ENCODE measurements at regions not wholly inside any gene's neighbourhood (a gene's known extent, or its start where the extent isn't known, plus 50 kb on each side); places are given as distances from the start of the nearest gene placed in this dataset.

DNA sequence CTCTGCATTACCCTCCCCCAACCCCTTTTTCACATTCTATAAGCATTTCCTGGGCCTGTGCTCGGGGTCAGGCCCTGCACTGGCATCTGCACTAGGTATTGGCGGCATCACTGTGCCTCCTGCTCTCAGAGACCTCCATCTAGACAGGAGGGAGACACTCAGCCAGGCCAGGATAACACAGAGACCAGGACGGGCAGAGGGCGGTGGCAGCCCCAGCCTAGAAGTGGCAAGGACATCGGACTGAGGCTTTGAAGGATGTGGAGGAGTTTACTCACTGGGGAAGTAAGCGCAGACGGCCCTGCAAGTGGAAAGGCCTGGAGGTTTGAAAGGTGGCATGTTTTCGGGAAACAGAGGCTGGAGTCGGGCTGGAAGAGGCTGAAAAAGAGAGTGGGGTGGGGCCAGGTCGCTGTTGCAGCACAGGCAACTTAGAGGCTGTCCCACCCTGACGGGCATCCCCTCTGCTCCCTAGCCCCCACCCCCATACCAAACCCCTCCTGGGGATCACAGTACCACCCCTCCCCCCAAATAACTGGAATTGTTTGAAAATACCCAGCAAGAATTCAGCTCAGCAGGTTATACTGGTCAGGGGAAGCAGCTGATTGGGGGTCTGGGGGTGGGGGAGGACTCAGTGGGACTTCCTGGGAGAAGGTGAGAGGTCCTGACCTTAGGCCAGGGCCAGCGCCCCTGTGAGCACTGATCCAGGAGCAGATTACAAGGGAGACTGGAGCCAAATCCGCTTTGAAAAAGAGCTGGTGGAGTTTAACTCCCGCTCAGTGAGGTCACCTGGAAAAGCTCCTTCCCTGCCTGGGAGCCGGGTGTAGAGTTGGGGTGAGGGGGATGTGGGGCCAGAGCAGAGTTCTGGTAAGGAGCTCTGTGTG is 121.8 kb upstream of the WNT4 start:
- WGBS, result 84% methylated on average over 15 of the region's 15 CpGs
- Histone ChIP-seq H3K27ac (ENCODE audit: low read depth in 1 of 2, low read length in 1 of 2) (no peak overlapping the region), H3K27me3 (ENCODE audit: control insufficient read depth in 2 of 2, insufficient read depth in 1 of 2, low read length in 1 of 2) (peaks cover 0 to 5% of the 10 kb centered on the region in 2 donors), H3K4me1 (ENCODE audit: control insufficient read depth in 2 of 2, insufficient read depth in 2 of 2, low read length in 2 of 2) (peaks cover 5 to 8% of the 10 kb centered on the region in 2 donors), H3K4me3 (ENCODE audit: low read length in 2 of 2) (no peak overlapping the region), H3K36me3 (ENCODE audit: control insufficient read depth in 2 of 2, insufficient read depth in 2 of 2, low read length in 1 of 2) (no peaks in the 10 kb centered on the region), H3K9me3 (ENCODE audit: control insufficient read depth in 2 of 2, insufficient read depth in 1 of 2, low read length in 1 of 2) (no peaks in the 10 kb centered on the region)
- DNase-seq (ENCODE audit: low read depth in 6 of 9, low spot score in 9 of 9), result no peak

GRCh38 chr1:22266141-22266540 is 123.2 kb upstream of the WNT4 start:
- H3K27ac ChIP-seq (ENCODE audit: low read depth in 1 of 2, low read length in 1 of 2), result no peak overlapping the region
- peaks cover 5 to 8% of the 10 kb centered on the region in 2 donors for H3K4me1 ChIP-seq (ENCODE audit: control insufficient read depth in 2 of 2, insufficient read depth in 2 of 2, low read length in 2 of 2)
- no peaks in the 10 kb centered on the region for H3K9me3 ChIP-seq (ENCODE audit: control insufficient read depth in 2 of 2, insufficient read depth in 1 of 2, low read length in 1 of 2)
- peaks cover 0 to 5% of the 10 kb centered on the region in 2 donors for H3K27me3 ChIP-seq (ENCODE audit: control insufficient read depth in 2 of 2, insufficient read depth in 1 of 2, low read length in 1 of 2)
- WGBS, result 77% methylated on average over 6 of the region's 6 CpGs
- no peaks in the 10 kb centered on the region for H3K36me3 ChIP-seq (ENCODE audit: control insufficient read depth in 2 of 2, insufficient read depth in 2 of 2, low read length in 1 of 2)
- H3K4me3 ChIP-seq (ENCODE audit: low read length in 2 of 2), result no peak overlapping the region
- no peak for DNase-seq (ENCODE audit: low read depth in 6 of 9, low spot score in 9 of 9)

DNA sequence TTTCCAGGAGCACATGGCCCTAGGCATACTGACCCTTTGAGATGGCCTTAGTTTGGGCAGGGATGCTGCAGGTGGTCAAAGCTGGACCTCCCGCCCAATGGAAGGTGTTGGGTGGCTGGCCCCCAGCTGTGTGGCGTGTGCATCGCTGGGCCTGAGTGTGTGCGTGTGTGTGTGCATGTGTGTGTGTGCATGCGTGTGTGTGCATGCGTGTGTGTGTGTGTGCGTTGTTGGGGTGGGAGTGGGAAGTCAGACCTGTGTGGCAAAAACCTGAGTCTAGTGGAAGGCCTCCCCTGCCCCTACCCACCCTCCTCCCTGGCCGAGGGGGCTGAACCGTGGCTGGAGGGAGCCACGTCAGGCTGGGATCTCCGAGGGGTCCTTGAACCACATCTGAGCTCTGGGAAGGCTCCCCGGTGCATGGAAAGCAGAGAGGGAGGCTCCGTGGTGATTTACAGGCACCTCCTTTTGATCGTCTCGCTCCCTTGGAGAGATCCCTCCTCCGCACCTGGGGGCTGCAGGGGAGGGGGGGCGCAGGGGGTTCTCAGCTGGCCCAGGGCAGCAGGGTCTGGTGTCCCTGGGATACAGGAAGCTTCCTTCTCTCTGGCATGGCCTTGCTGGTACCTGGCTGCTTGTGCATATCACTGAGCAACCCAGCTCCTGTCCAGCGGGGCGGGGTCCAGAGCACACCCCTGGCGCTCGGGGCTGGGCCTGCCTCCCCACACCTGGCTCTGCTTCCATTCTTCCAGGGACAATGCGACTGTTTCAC is 124.7 kb upstream of the WNT4 start:
- Histone ChIP-seq H3K36me3 (ENCODE audit: control insufficient read depth in 2 of 2, insufficient read depth in 2 of 2, low read length in 1 of 2) (no peaks in the 10 kb centered on the region), H3K4me1 (ENCODE audit: control insufficient read depth in 2 of 2, insufficient read depth in 2 of 2, low read length in 2 of 2) (peaks cover 2 to 5% of the 10 kb centered on the region in 2 donors), H3K27me3 (ENCODE audit: control insufficient read depth in 2 of 2, insufficient read depth in 1 of 2, low read length in 1 of 2) (peaks cover 0 to 5% of the 10 kb centered on the region in 2 donors), H3K4me3 (ENCODE audit: low read length in 2 of 2) (no peak overlapping the region), H3K9me3 (ENCODE audit: control insufficient read depth in 2 of 2, insufficient read depth in 1 of 2, low read length in 1 of 2) (no peaks in the 10 kb centered on the region), H3K27ac (ENCODE audit: low read depth in 1 of 2, low read length in 1 of 2) (no peak overlapping the region)
- no peak for DNase-seq (ENCODE audit: low read depth in 6 of 9, low spot score in 9 of 9)
- WGBS, result 81% methylated on average over 22 of the region's 22 CpGs

GRCh38 chr1:22268327-22268726 is 125.4 kb upstream of the WNT4 start:
- Histone ChIP-seq H3K27me3 (ENCODE audit: control insufficient read depth in 2 of 2, insufficient read depth in 1 of 2, low read length in 1 of 2) (peaks cover 0 to 7% of the 10 kb centered on the region in 2 donors), H3K4me3 (ENCODE audit: low read length in 2 of 2) (no peak overlapping the region), H3K9me3 (ENCODE audit: control insufficient read depth in 2 of 2, insufficient read depth in 1 of 2, low read length in 1 of 2) (no peaks in the 10 kb centered on the region), H3K4me1 (ENCODE audit: control insufficient read depth in 2 of 2, insufficient read depth in 2 of 2, low read length in 2 of 2) (no peaks in the 10 kb centered on the region), H3K36me3 (ENCODE audit: control insufficient read depth in 2 of 2, insufficient read depth in 2 of 2, low read length in 1 of 2) (no peaks in the 10 kb centered on the region), H3K27ac (ENCODE audit: low read depth in 1 of 2, low read length in 1 of 2) (no peak overlapping the region)
- DNase-seq (ENCODE audit: low read depth in 6 of 9, low spot score in 9 of 9), result no peak
- 90% methylated on average over 11 of the region's 11 CpGs for WGBS

DNA sequence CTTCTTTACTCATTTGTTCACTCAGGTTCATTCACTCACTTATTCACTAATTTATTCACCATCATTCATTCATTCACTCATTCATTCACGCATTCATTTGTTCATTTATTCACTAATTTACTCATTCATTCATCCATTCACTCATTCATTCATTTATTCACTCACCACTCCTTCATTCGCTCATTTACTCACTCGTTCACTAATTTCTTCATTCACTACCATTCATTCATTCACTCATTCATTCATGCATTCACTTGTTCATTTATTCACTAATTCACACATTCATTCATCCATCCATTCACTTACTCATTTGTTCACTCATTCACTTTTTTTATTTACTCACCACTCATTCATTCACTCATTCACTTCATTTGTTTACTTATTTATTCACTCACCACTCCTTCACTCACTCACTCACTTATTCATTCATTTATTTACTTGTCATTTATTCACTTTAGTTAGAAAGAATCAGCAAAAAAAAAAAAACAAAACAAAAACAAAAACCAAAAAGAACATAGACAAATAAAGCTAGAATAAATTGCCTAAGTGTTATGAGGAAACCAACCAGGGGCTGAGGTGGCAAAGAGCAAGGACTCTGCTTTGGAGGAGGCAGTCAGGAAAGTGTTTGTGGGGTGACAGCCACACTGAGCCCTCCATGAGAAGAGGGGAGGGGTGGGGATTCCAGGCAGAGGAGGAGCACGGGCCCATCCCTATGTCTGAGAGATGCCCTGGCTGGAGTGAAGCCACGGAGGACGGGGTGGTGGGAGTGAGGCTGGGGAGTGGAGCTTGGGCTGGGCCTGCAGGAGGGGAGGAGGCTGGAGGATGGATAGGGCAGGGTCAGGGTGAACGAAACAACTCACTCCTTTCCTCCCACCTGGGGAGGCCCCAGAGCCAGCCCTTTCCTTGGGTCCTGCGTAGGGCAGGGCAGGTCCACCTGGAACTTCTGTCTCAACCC is 129.2 kb upstream of the WNT4 start:
- Histone ChIP-seq H3K4me3 (ENCODE audit: low read length in 2 of 2) (no peak overlapping the region), H3K9me3 (ENCODE audit: control insufficient read depth in 2 of 2, insufficient read depth in 1 of 2, low read length in 1 of 2) (no peaks in the 10 kb centered on the region), H3K27me3 (ENCODE audit: control insufficient read depth in 2 of 2, insufficient read depth in 1 of 2, low read length in 1 of 2) (peaks cover 0 to 10% of the 10 kb centered on the region in 2 donors)

DNA sequence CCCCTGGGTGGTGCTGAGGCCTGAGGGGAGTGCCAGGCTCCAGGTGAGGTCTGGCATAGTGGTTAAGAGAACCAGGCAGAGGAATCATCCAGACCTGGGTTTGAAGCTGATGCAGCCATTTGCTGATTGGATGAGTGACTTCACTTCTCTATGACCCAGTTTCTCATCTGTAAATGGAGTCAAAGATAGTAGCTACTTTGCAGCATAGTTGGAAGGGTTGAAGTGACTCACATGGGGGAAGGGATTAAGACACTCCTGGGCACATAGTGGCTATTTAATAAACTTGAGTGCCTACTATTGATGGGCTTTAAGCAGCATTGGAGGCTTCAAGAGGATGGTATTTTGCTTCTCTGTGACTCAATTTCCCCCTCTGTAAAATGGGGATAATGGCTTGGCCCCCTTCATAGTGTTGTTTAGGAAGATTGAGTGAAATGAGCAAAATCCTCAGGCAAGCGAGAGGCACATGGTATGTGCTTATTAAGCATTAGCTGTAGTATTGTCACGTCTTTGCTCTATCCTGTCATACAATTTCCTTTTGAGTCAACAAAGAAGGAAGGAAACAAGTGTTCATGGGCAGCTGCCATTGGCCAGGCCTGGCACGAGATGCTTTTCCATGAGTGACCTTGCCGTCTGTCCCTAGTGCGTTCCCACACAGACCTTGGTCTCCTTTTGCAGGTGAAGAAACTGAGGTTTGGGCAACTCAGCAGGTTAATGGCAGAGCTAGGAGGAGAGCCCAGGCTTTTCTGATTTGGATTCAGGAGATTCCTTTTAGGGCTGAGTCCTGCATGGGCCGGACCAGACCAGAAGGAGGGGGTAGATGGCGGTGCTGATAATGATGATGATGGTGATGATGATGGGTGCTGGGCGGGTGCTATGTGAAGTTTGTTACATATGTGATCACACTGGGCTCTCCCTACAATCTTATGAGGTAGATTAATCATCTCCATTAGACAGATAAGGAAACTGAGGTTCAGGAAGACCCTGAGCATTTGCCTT is 131.1 kb upstream of the WNT4 start:
- no peaks in the 10 kb centered on the region for H3K4me1 ChIP-seq (ENCODE audit: control insufficient read depth in 2 of 2, insufficient read depth in 2 of 2, low read length in 2 of 2)
- H3K36me3 ChIP-seq (ENCODE audit: control insufficient read depth in 2 of 2, insufficient read depth in 2 of 2, low read length in 1 of 2), result no peaks in the 10 kb centered on the region
- DNase-seq (ENCODE audit: low read depth in 6 of 9, low spot score in 9 of 9), result no peak
- H3K27ac ChIP-seq (ENCODE audit: low read depth in 1 of 2, low read length in 1 of 2), result no peak overlapping the region
- H3K9me3 ChIP-seq (ENCODE audit: control insufficient read depth in 2 of 2, insufficient read depth in 1 of 2, low read length in 1 of 2), result no peaks in the 10 kb centered on the region
- WGBS, result 91% methylated on average over 8 of the region's 8 CpGs
- H3K4me3 ChIP-seq (ENCODE audit: low read length in 2 of 2), result no peak overlapping the region
- H3K27me3 ChIP-seq (ENCODE audit: control insufficient read depth in 2 of 2, insufficient read depth in 1 of 2, low read length in 1 of 2), result peaks cover 0 to 10% of the 10 kb centered on the region in 2 donors

More for the DNA sequence above, 129.2 kb upstream of the WNT4 start:
- Histone ChIP-seq H3K27ac (ENCODE audit: low read depth in 1 of 2, low read length in 1 of 2) (no peak overlapping the region), H3K36me3 (ENCODE audit: control insufficient read depth in 2 of 2, insufficient read depth in 2 of 2, low read length in 1 of 2) (no peaks in the 10 kb centered on the region), H3K4me1 (ENCODE audit: control insufficient read depth in 2 of 2, insufficient read depth in 2 of 2, low read length in 2 of 2) (no peaks in the 10 kb centered on the region)
- no peak for DNase-seq (ENCODE audit: low read depth in 6 of 9, low spot score in 9 of 9)
- WGBS, result 82% methylated on average over 8 of the region's 8 CpGs

DNA sequence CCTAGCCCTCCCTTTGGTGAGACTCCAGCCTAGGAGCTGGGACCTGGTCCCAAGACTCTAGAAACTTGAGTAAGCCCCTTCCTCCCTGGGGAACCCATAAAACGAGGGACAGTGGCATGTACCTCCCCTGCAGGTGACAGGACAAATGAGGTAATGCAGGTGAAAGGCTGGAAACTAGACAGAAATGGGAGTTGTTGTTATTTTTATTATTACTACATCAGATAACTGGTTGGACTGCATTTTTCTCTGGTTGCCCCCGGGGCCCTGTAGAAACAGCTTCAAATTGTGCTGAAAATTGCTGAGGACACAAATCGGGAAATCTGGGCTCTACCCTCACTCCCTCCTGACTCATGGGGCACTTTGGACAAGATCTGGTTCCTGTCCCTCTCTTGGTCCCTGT is 132.3 kb upstream of the WNT4 start:
- no peak overlapping the region for H3K27ac ChIP-seq (ENCODE audit: low read depth in 1 of 2, low read length in 1 of 2)
- WGBS, result 90% methylated on average over 3 of the region's 3 CpGs
- H3K36me3 ChIP-seq (ENCODE audit: control insufficient read depth in 2 of 2, insufficient read depth in 2 of 2, low read length in 1 of 2), result no peaks in the 10 kb centered on the region
- peaks cover 0 to 10% of the 10 kb centered on the region in 2 donors for H3K27me3 ChIP-seq (ENCODE audit: control insufficient read depth in 2 of 2, insufficient read depth in 1 of 2, low read length in 1 of 2)
- no peaks in the 10 kb centered on the region for H3K4me1 ChIP-seq (ENCODE audit: control insufficient read depth in 2 of 2, insufficient read depth in 2 of 2, low read length in 2 of 2)
- H3K9me3 ChIP-seq (ENCODE audit: control insufficient read depth in 2 of 2, insufficient read depth in 1 of 2, low read length in 1 of 2), result no peaks in the 10 kb centered on the region
- H3K4me3 ChIP-seq (ENCODE audit: low read length in 2 of 2), result no peak overlapping the region
- DNase-seq (ENCODE audit: low read depth in 6 of 9, low spot score in 9 of 9), result no peak

All from thymus (tissue), 11 donors.